ENCODE measurements at regions not wholly inside any gene's neighbourhood (a gene's known extent, or its start where the extent isn't known, plus 50 kb on each side); places are given as distances from the start of the nearest gene placed in this dataset.

DNA sequence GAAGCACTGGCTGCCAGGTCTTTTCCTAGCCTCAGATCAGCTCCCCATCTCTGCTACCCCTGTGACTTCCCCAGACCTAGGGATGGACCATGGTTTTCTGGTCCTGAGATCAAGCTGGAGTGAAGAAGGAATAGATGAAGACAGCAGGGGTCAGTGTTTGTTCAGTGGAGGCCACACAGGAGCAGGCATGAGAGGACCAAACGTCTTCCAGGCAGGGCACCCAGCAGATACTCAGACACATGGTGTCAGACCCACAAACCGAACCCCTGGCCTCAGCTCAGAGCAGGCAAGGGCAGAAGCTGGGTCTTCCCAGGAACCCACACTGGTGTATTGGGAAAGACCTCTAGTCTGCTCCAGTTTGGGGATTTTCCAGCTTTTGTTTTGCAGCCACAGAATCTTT, 189.7 kb downstream of the IRX5 start:
- TF ChIP-seq, protein P1, sequence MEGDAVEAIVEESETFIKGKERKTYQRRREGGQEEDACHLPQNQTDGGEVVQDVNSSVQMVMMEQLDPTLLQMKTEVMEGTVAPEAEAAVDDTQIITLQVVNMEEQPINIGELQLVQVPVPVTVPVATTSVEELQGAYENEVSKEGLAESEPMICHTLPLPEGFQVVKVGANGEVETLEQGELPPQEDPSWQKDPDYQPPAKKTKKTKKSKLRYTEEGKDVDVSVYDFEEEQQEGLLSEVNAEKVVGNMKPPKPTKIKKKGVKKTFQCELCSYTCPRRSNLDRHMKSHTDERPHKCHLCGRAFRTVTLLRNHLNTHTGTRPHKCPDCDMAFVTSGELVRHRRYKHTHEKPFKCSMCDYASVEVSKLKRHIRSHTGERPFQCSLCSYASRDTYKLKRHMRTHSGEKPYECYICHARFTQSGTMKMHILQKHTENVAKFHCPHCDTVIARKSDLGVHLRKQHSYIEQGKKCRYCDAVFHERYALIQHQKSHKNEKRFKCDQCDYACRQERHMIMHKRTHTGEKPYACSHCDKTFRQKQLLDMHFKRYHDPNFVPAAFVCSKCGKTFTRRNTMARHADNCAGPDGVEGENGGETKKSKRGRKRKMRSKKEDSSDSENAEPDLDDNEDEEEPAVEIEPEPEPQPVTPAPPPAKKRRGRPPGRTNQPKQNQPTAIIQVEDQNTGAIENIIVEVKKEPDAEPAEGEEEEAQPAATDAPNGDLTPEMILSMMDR (conservative IDR thresholded peaks at IDR 0.05; ENCODE audit: low read length), result no peak
- no peak for TF ChIP-seq EZH2phosphoT487 (IDR thresholded peaks at IDR 0.05; ENCODE audit: borderline replicate concordance, low read depth, low read length)
